ENCODE measurements at regions not wholly inside any gene's neighbourhood (a gene's known extent, or its start where the extent isn't known, plus 50 kb on each side); places are given as distances from the start of the nearest gene placed in this dataset.
"Not testable (repeated sequence)": the region's sequence is repeated elsewhere in the genome, so short reads cannot be mapped to it uniquely, and the experiment has no call there.

- no peak for DNase-seq (ENCODE audit: low read depth in 4 of 4, low spot score in 1 of 4)
Observed at GRCh38 chr5:56311306-56311905, 78.3 kb upstream of the ANKRD55 start.

GRCh38 chr5:56310711-56311204 lies 77.6 kb upstream of the ANKRD55 start:
- DNase-seq (ENCODE audit: low read depth in 4 of 4, low spot score in 1 of 4): no peak

GRCh38 chr5:56309262-56309826 lies 76.2 kb upstream of the ANKRD55 start:
- DNase-seq (ENCODE audit: low read depth in 4 of 4, low spot score in 1 of 4): no peak

DNA sequence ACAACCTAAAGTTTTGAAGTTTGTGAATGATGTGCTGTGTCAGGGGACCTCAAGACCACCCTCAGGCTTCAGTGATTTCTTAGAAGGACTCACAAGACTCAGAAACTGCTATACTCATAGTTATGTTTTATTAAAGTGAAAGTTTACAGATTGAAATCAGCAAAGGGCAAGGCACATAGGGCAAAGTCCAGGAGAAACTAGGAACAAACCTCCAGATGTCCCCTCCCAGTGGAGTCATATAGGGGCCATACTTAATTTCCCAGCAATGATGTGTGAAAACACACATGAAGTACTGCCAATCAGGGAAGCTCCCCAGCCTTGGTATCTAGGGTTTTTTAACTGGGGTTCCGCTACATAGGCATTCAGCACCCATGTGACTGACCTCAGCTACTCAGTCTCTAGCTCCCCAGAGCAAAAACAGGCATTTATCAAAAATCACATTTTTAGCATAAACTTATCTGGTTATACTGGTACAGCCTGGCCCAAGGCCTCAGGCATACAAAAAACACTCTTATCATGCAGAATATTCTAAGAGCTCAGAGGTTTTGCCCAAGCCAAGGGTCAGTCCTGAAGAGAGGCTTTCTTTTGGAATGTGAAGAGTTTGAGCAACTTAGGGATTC lies 74.7 kb upstream of the ANKRD55 start:
- DNase-seq (ENCODE audit: low read depth in 4 of 4, low spot score in 1 of 4): no peak

GRCh38 chr5:56306433-56307150 lies 73.5 kb upstream of the ANKRD55 start:
- DNase-seq (ENCODE audit: low read depth in 4 of 4, low spot score in 1 of 4): no peak

DNA sequence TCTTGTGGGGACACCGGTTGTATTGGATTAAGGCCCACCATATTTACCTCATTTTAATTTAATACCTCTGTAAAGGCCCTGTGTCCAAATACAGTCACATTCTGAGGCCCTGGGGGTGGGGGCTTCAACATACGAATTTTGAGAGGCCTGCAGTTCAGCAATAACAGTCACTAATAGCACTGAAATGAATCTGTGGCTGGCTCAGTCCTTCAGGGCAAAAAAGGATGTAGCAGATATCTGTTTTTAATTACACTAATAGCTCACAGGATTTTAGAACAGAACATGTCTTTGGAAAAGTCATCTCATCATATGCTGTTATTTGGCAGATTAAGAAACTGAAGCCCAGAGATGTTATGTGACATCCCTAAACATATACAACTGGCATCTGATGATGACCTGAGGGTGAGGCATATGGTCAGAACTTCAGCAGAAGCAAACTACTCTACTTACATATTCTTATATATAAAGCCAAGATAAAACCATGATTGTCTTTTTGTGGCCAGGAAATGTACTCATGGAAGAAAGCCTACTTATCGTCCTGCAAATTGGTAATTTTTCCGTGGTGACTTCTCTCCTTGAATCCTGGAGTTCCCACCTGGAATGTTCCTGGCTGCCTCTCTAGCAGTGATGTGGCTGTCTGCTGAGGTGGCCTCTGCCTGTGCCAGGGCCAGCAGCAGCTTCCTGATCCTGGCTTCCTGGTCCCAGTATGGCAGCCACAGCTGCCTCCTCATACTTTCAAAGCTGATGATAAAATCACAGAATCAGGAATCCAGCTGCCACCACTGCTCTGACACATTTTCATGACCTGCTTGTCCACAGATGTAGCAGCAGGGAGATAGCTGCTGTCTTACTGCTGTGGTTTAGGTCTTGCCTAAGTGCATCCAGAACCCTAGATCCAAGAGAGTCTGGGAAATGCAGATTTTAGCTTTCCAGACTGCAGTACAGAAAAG lies 72.1 kb upstream of the ANKRD55 start:
- DNase-seq (ENCODE audit: low read depth in 4 of 4, low spot score in 1 of 4): no peak

GRCh38 chr5:56303511-56303910 lies 70.4 kb upstream of the ANKRD55 start:
- no peak for DNase-seq (ENCODE audit: low read depth in 4 of 4, low spot score in 1 of 4)

- no peak for DNase-seq (ENCODE audit: low read depth in 4 of 4, low spot score in 1 of 4)
Observed at GRCh38 chr5:56302027-56302426, 68.9 kb upstream of the ANKRD55 start.

GRCh38 chr5:56301069-56301468 lies 67.9 kb upstream of the ANKRD55 start:
- no peak for DNase-seq (ENCODE audit: low read depth in 4 of 4, low spot score in 1 of 4)

DNA sequence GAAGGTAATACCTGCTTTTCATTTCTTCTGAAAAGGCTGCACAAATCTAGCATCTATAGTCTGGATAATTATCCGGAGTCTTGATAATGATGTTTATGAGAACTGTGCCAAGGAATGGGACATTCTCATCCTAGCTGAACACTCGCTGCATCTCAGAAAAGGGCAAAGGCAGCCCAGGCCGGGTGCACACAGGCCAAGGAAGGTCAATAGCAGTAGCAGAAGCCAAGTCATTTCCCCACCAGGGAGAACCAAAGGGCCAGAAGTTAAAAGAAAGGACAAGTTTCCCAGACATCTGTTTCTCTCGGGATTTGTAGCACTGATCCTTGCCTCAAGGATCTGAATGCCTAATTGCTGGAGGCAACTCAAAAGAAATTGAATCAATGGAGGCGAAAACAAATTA lies 66.1 kb upstream of the ANKRD55 start:
- DNase-seq (ENCODE audit: low read depth in 4 of 4, low spot score in 1 of 4): no peak

DNA sequence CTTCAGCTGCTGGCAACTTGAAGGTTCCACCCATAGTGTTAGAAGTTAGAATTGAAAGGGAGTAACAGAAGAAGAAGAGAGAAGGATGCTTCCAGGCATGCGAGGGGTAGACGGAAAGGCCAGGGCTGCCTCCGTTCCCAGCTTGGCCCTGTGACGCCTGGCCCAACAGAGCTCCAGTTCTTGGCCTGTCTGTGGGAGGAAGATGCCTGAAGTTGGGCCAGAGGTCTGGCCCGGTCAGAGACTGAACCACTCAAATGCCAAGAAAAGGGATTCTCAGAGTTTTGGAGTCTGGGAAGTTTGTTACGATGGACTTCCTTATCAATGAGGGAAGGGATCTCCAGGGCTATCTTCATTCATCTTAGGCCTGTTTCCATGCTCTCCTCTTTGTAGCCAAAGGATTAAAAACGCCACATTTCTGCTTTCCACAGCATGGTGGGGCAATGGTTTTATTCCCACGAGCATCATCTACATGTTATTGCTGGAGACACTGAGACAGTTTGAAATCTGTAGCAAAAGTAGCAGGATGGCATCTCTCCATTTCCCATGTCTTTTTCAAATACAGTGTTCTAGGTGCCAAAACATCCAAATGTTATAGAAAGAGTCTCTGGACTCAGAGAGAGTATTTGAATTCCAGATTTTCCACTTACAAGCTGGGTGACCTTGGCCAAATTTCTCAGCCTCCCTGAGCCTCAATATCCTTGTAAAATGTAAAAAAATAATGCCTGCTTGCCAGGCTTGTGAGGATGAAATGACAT lies 65.4 kb upstream of the ANKRD55 start:
- DNase-seq (ENCODE audit: low read depth in 4 of 4, low spot score in 1 of 4): no peak

DNA sequence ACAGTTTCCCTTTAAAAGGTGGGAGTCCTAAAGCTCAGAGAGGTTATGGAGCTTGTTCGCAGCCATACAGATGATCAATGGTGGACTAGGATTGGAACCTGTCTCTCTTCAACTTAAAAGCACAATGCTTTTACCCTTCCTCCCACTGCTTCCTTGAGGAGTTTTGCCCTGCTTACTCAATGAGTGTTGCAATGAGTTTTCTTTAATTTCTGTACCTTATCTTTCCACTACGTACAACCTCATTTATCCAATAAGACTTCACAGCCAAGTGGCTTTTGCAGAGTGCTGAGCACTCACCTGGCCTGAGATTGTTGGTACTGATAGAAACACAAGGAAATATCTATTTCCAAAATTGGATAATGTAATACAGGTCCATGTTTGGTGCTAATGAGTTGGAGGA lies 64.7 kb upstream of the ANKRD55 start:
- DNase-seq (ENCODE audit: low read depth in 4 of 4, low spot score in 1 of 4): no peak

DNA sequence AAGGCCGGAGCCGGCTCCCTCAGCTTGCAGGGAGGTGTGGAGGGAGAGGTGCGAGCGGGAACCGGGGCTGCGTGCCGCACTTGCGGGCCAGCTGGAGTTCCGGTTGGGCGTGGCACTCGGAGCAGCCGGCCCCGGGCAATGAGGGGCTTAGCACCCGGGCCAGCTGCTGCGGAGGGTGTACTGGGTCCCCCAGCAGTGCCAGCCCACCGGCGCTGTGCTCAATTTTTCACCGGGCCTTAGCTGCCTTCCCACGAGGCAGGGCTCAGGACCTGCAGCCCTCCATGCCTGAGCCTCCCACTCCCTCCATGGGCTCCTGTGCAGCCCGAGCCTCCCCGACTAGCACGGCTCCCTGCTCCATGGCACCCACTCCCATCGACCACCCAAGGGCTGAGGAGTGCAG lies 62.2 kb upstream of the ANKRD55 start:
- DNase-seq (ENCODE audit: low read depth in 4 of 4, low spot score in 1 of 4): not testable (repeated sequence)

- no peak for DNase-seq (ENCODE audit: low read depth in 4 of 4, low spot score in 1 of 4)
Observed at GRCh38 chr5:56294354-56294753, 61.2 kb upstream of the ANKRD55 start.

DNA sequence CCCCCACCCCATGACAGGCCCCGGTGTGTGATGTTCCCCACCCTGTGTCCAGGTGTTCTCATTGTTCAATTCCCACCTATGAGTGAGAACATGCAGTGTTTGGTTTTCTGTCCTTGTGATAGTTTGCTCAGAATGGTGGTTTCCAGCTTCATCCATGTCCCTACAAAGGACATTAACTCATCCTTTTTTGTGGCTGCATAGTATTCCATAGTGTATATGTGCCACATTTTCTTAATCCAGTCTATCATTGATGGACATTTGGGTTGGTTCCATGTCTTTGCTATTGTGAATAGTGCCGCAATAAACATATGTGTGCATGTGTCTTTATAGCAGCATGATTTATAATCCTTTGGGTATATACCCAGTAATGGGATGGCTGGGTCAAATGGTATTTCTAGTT lies 59.7 kb upstream of the ANKRD55 start:
- not testable (repeated sequence) for DNase-seq (ENCODE audit: low read depth in 4 of 4, low spot score in 1 of 4)

GRCh38 chr5:56291661-56292374 lies 58.7 kb upstream of the ANKRD55 start:
- DNase-seq (ENCODE audit: low read depth in 4 of 4, low spot score in 1 of 4): no peak

- no peak for DNase-seq (ENCODE audit: low read depth in 4 of 4, low spot score in 1 of 4)
Observed at GRCh38 chr5:56291079-56291643, 58.0 kb upstream of the ANKRD55 start.

DNA sequence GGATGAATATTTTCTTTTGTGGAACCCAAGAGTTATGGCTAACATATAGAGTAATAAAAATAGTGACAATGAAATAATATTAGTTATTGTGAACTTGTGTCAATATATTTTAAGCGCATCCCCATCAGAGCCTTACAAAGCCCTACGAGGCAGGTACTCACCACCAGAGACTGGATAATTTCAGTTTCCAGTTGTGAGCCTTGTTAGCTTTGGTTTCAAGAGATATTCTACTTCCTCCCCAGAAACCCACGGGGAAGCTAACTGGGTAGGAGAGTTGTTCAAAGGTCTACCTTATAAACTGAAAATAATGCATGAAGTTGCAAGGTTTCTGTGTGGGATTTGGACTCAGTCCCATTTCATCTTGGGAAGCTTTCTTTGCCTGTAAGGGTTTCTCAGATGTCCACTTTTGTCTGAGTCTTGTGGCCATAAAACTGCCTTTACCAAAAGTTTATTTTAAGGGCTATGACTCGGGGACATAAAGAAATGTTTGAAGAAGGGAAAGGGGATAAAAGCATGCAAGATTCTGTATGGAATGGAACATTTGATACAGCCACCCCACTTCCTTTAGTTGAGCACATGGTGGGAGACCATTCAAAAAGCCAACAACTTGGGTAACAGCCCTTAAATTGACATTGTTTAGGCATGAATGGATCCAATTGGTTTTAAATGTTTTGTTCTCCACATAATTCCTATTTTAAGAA lies 57.4 kb upstream of the ANKRD55 start:
- DNase-seq (ENCODE audit: low read depth in 4 of 4, low spot score in 1 of 4): no peak

DNA sequence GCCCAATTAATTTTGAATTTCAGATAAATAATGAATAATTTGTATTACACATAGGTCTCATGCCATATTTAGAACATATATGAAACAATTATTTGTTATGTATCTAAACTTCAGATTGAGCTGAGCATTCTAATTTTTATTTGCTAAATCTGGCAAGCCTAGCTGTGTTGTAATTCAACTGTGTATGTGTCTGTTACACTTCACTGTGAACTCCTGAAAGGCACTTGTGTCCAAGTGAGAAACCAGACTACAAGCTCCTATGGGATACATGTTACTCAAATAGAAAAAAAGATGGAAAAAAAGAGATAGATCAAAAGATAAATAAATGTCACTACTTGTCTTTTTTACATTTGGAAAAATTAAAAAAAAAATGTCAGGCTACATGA lies 56.5 kb upstream of the ANKRD55 start:
- no peak for DNase-seq (ENCODE audit: low read depth in 4 of 4, low spot score in 1 of 4)

Measured in stimulated activated CD4-positive, alpha-beta T cell treated with anti-CD3 and anti-CD28 coated beads, Interleukin-1b, Interleukin-23, amount 100 ng/mL, for 24 hours (primary cell).